Astrocyte of the spinal cord (primary cell): ENCODE measurements at regions not wholly inside any gene's neighbourhood (a gene's known extent, or its start where the extent isn't known, plus 50 kb on each side); places are given as distances from the start of the nearest gene placed in this dataset.

Source experiments
- DNase-seq: peaks from one replicate; pipeline ENCODE4 v3.0.0; 2011; ENCODE audit warnings: low read depth, low spot score
- H3K4me3 ChIP-seq: 2 replicates; pipeline ENCODE4 v1.5.1; 2011; ENCODE audit warnings: low read depth, mild to moderate bottlenecking, low read length, moderate library complexity
- in situ Hi-C: cut with HindIII; loops from 2 replicates; pipeline ENCODE4 v1.10.0; 2017; ENCODE audit warnings: low sequenced_read_pairs
- TF ChIP-seq, protein P1 (sequence below): IDR thresholded peaks from 2 replicates; pipeline ENCODE4 v1.5.1; 2012; ENCODE audit warnings: low read depth, mild to moderate bottlenecking, low read length, inconsistent platforms

GRCh38 chr1:112267206-112267605, 128.8 kb upstream of the CTTNBP2NL start:
- no peak for DNase-seq
- TF ChIP-seq, protein P1, sequence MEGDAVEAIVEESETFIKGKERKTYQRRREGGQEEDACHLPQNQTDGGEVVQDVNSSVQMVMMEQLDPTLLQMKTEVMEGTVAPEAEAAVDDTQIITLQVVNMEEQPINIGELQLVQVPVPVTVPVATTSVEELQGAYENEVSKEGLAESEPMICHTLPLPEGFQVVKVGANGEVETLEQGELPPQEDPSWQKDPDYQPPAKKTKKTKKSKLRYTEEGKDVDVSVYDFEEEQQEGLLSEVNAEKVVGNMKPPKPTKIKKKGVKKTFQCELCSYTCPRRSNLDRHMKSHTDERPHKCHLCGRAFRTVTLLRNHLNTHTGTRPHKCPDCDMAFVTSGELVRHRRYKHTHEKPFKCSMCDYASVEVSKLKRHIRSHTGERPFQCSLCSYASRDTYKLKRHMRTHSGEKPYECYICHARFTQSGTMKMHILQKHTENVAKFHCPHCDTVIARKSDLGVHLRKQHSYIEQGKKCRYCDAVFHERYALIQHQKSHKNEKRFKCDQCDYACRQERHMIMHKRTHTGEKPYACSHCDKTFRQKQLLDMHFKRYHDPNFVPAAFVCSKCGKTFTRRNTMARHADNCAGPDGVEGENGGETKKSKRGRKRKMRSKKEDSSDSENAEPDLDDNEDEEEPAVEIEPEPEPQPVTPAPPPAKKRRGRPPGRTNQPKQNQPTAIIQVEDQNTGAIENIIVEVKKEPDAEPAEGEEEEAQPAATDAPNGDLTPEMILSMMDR: no peak
- in situ Hi-C loops: no loop called here
- H3K4me3 ChIP-seq: no peak overlapping the region

DNA sequence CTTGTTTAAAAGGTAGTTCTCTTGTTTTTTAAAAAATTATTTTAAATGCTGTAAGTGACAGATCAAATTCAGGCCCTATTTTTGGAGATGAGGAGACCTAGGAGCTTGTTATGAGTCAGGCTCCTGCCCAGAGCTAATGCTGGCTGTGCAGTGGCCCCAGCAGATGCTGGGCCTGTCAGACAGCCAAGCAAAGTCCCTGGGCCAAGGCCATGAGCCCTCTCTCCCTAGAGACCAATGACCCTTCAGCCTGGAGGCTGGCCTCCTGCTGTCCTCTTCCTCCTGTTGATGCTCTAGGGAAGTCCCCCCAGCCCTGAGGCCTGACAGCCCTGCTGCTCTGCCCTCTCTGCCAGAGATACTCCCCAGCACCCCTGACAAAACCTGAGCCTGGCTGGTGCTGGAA, 128.1 kb upstream of the CTTNBP2NL start:
- in situ Hi-C loops: no loop called here
- H3K4me3 ChIP-seq: no peak overlapping the region
- DNase-seq: no peak
- TF ChIP-seq, protein P1: no peak

DNA sequence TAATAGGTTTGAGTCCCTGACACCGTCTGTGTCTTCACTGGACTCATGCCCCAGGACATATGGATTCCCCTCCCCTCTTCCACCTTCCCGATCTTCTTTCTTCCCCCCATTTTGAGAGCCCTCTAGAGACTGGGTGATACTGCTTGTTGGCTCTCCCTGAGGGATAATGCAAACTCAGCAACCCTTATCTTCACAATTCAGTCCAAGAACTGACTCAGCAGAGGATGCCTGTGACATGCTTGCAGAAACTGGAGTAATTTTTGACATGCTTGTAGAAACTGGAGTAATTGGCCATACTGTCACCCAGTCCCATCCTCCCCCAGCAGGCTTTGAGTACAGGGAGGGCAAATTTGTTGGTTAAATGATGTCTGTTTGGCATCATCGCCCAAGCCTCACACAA, 127.6 kb upstream of the CTTNBP2NL start:
- TF ChIP-seq, protein P1: no peak
- no peak for DNase-seq
- in situ Hi-C loops: no loop called here
- no peak overlapping the region for H3K4me3 ChIP-seq

GRCh38 chr1:112271270-112271669, 124.7 kb upstream of the CTTNBP2NL start:
- TF ChIP-seq, protein P1: no peak
- H3K4me3 ChIP-seq: no peak overlapping the region
- DNase-seq: no peak
- in situ Hi-C loops: no loop called here

DNA sequence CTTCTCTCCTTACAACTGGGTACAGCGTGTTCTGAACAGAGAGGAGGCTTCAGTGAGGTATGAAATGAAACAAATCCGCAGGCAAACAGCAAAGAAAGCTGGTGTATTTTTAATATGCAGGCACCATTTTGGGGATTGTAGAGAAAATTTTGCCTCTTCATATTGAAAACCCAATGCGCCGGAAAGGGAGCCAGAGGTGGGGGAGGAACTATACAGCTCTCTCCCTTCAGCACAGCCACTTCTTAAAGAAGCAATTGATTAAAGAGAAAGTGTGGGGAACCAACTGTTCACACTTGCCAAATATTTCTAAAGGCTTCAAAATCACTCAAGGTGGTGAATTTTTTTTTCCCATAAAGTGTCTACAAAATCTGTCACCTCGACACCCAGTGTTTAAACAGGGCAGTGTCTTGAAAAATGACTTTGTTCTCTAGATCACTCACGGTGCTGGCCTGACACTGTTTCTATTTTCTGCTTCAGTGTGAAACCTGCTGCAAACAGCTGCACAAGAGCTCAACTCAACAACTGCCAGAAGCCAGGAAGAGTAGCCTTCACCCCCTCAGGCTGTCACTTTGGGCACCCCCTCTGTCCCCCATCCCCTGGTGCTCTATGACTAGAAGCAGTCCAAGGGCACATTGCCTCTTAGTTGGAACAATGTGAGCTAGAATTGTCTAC, 123.8 kb upstream of the CTTNBP2NL start:
- H3K4me3 ChIP-seq: no peak overlapping the region
- in situ Hi-C loops: no loop called here
- TF ChIP-seq, protein P1: no peak
- DNase-seq: no peak

GRCh38 chr1:112284796-112285195, 111.2 kb upstream of the CTTNBP2NL start:
- DNase-seq: no peak
- TF ChIP-seq, protein P1: no peak
- in situ Hi-C loops: no loop called here

More at GRCh38 chr1:112284796-112285195, 111.2 kb upstream of the CTTNBP2NL start:
- H3K4me3 ChIP-seq: no peak overlapping the region
